ENCODE measurements at regions not wholly inside any gene's neighbourhood (a gene's known extent, or its start where the extent isn't known, plus 50 kb on each side); places are given as distances from the start of the nearest gene placed in this dataset.

GRCh38 chr10:33979195-33979594 is 644.7 kb upstream of the NRP1 start:
- Histone ChIP-seq H2BK15ac (ENCODE audit: low read depth, low read length) (no peak overlapping the region), H3K27ac (ENCODE audit: insufficient read length, low read depth, low read length) (no peak overlapping the region), H3K79me2 (ENCODE audit: insufficient read depth, low read length) (no peaks in the 10 kb centered on the region), H2AFZ (ENCODE audit: low read length) (no peak overlapping the region), H3K9me3 (ENCODE audit: control insufficient read depth, low read depth, low read length) (no peaks in the 10 kb centered on the region), H3K4me1 (ENCODE audit: insufficient read depth, low read length) (no peaks in the 10 kb centered on the region), H3K4me2 (ENCODE audit: insufficient read depth, insufficient read length, low read length) (no peak overlapping the region), H3T11ph (ENCODE audit: low read length) (no peak overlapping the region), H2AK5ac (ENCODE audit: insufficient read length, low read length) (no peak overlapping the region), H3K4ac (ENCODE audit: low read depth, low read length) (no peak overlapping the region), H3K23me2 (ENCODE audit: insufficient read length, low read depth, low read length, poor library complexity, severe bottlenecking) (no peaks in the 10 kb centered on the region), H2BK120ac (ENCODE audit: low read depth, low read length, poor library complexity, severe bottlenecking) (no peak overlapping the region), H3K18ac (ENCODE audit: insufficient read length, low read depth, low read length) (no peak overlapping the region), H3K56ac (ENCODE audit: insufficient read length, low read depth, low read length) (no peak overlapping the region), H4K91ac (ENCODE audit: insufficient read length, low read depth, low read length) (no peak overlapping the region), H4K5ac (ENCODE audit: insufficient read length, low read depth, low read length) (no peak overlapping the region), H2BK5ac (ENCODE audit: insufficient read length, low read length) (no peak overlapping the region), H3K9ac (ENCODE audit: extremely low read depth, insufficient read length, low read length) (no peak overlapping the region), H3K14ac (ENCODE audit: insufficient read depth, low read length) (no peak overlapping the region; the same call in 1 of the 2 replicates), H2BK12ac (ENCODE audit: insufficient read length, low read depth, low read length) (no peak overlapping the region), H3K79me1 (ENCODE audit: insufficient read depth, low read depth, low read length, poor library complexity, severe bottlenecking) (no peaks in the 10 kb centered on the region), H4K20me1 (ENCODE audit: control insufficient read depth, insufficient read depth, insufficient read length) (no peaks in the 10 kb centered on the region), H3K23ac (ENCODE audit: insufficient read length, low read depth, low read length) (no peak overlapping the region), H4K8ac (replicated peaks; ENCODE audit: insufficient read length, low read depth, low read length) (no peak overlapping the region), H3K27me3 (ENCODE audit: insufficient read depth, low read length) (no peaks in the 10 kb centered on the region), H2BK20ac (ENCODE audit: low read depth, low read length, poor library complexity, severe bottlenecking) (no peak overlapping the region)
- WGBS (ENCODE audit: extremely low coverage, insufficient read length, low lambda C conversion rate), result no CpG with 5 or more reads among the region's 6 CpGs
- Mint-ChIP-seq H3K9me3 (no peaks in the 10 kb centered on the region; a peak in 1 of 5 replicates), H3K36me3 (ENCODE audit: insufficient read depth in 1 of 3, low read depth in 3 of 3) (no peaks in the 10 kb centered on the region), H3K4me3 (no peak overlapping the region), H3K27me3 (ENCODE audit: low read depth) (no peaks in the 10 kb centered on the region), H3K4me1 (no peaks in the 10 kb centered on the region), H3K27ac (no peak overlapping the region)
- TF ChIP-seq CTCF (conservative IDR thresholded peaks at IDR 0.05), result no peak
- no peak for DNase-seq

Measured in H9 (cell line).